Activated T-helper 1 cell treated with anti-CD3 and anti-CD28 coated beads, Interleukin-2, amount 50 U/mL, for 16 hours (primary cell): ENCODE measurements at regions not wholly inside any gene's neighbourhood (a gene's known extent, or its start where the extent isn't known, plus 50 kb on each side); places are given as distances from the start of the nearest gene placed in this dataset.

Experiments
- DNase-seq, 2 donors: peaks; one replicate each; pipeline ENCODE4 v3.0.0-alpha.2; 2020; ENCODE audit warnings: low read depth in 1 of 2, low spot score in 1 of 2

DNA sequence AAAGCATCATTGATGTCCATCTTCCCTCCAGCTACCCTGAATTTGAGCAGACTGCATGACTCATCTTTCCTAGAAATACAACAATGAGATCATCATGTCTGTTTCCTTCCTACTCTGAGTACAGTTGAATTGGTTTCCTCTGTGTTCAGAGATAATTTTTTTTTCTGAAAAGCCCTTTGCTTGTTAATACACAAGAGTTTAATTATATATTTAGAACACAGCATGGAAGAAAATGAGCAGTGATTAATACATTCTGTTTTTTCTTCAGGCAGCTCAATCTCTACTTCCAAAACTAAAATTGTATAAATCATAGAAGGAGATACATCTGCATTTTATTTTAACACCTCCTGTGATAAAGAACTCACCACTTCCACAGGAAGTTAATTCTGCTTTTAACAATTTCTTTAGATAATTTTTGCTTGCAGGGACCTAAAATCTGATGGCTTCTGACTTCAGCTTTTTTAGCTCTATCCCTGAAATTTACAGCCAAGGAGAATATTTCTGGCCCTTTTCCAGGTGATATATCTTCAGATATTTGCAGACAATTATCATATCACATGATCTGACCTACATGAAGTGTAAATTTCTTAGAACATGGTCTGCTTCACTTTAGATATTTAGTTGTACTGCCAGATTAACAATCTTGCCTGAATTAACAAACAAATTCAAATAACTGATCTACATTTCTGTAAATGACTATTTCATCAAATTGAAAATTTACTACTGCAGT is 249.0 kb downstream of the TRIB2 start:
- no peak for DNase-seq

DNA sequence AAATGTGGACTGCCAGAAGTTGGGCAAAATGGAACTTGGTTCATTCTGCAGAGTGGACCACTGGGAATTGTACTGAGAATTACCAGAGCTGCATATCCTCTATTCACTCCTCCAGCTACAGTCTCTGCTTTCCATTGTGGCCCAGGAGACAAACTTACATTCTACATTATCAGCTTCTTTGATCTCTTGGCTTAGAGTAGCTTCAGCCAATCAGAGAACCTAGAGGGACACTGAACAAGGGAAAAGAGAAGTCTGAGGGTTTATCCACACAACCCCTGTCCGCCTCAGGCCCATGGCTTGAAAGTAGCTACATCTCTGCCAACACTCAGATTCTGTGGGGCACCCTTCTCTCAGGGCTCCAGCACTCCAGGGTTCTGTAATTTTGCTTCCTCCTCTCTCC is 251.1 kb downstream of the TRIB2 start:
- DNase-seq, result no peak

DNA sequence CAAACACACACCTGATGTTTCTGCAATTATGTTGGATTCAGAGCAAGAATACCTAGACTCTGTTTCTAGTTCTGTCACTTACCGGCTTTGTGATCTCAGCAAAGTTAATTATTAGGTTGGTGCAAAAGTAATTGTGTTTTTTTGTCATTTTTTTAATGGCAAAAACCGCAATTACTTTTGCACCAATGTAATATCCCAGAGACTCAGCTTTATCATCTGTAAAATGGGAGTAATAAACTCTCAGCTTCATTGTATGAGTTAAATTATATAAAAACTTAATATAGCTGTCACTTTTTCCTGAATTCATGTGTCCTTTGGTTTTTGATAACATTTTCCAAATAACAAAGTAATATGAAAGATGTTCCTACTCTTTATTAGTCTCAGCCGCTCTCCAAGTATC is 251.7 kb downstream of the TRIB2 start:
- no peak for DNase-seq

DNA sequence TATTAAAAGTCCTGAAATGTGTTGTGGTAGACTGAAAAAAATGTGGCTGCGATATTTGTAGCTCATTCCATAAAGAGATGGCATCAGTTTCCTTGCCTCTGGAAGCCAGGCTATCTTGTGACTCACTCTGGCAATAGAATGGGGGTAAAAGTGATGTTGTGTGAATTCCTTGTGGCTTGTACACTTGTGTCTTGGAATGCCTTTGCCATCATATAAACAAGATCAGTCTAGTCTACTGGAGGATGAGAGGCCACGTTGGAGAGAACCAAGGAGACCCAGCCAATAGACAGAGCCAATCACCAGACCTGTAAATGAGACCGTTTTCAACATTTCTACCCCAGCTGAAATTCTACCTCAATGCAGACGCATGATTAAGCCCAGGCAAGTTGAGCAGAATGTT is 254.1 kb downstream of the TRIB2 start:
- DNase-seq, result no peak

DNA sequence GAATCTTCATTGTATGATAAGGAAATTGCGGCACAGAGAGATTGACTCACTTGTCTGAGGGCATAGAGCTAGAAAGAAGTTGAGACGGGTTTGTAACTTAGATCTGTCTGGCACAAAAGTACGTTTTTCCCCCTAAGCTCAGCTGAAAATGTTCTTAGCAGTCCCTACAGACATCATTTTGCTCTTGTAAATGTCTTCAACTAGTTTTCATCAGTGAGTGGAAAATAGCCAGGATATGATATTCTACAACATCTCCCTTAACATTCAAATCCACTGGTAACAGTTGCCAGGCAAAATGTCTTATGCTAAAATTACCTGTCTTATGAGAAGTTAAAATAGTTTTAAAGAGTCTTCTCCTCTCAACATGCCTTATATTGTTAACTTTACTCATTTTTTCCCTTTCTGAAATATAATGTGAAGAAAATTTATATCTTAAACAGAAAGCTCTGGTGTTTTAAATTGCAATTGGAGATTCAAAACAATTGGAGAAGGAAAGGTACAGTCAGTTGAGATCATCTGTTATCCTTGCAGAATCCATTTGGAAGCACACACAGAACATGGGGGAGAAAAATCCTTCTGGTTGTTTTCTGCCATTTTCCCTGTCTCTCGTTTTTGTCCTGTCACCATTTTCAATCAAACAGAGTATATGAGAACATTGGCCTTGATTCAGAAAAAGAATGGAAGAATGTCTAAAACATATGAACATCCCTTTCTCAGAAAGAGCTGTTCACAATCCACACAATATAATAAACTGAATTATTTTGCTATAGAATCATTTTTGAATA is 255.0 kb downstream of the TRIB2 start:
- no peak for DNase-seq

DNA sequence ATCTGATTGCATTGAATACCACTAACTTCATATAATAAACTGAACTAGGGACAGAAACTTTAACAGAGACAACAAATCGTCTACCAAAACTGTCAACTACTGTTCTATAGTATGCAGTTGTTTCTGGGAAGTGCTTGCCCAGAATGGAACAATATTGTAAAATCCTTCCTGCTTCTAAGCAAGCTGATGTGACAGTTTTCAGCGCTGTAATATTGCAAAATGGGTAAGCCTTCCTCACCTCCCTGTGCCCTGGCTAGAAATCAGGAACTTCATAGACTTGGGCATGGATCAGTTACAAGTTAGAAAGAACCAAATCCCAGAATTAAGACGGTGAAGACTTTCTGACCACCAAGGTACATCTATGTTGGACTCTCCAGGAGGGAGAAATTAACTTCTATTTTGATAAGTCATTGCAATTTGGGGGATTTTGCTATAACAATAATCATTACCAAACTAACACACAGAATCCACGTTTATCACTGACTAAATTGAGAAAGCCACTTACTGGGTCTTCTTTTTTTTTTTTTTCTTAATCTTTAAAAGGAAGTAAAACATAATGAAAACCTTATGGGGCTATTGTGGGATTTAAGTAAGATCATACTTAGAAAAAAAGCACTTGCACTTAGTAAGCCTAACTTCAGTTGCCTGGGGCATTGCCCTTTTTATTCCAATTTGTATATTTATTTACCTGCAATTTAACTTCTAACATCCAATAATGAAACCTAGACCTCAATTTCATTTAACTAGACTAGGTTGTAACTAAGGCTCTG is 261.5 kb downstream of the TRIB2 start:
- DNase-seq, result no peak

DNA sequence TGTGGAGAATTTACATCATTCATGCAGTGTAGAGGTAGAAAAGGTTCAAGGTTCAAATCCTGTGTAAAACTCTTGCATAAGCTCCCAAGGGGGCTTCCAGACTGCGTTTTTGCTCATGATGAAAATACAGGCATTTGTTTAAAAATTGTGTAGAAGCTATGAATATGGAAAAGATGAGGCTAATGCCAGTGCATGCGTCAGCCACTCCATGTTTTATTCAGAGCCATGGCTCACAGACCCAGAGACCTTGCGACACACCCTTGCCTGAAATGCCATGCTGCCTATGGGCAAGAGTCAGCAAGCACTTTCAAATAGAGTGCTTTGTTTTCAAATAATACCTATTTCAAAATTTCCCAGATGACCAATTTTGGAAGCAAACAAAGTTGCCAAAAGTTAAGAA is 262.3 kb downstream of the TRIB2 start:
- no peak for DNase-seq

DNA sequence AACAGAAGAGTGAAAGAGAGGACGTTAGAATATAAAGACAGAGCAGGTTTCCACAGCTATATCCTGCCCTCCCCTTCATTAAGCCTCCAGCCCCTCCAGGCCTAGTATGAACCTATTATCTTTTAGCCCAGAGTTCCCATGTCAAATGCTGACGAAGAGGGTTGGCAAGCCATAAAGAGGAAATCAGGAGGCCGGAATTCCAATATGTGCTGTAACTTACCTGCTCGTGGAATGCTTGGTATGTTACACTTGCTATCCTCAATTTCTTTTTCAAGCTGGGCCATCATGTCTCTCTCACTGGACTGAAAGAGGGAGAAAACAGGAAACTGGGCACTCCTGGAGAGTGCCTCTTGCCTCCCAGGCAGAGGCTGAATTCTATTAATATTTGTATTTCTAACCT is 264.1 kb downstream of the TRIB2 start:
- no peak for DNase-seq

DNA sequence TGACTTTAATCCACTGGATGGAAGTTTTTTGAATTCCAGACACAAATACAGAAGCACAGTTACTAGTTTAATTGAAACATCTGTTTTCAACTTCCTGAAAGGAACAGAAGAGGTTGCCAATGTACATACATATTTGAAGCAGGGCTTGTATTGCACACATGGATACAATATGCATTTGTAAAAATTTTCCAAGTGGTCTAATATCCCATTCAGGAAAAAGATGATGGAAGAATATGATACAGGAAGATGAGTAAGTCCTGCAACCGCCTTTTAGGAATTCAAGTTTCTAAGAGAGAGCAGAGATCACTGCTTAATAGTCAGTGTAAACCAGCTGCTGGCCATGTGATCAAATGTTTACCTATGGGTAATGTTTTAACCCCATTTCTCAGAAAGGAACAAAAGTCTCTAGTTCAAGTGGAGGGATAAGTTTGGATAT is 265.4 kb downstream of the TRIB2 start:
- no peak for DNase-seq

DNA sequence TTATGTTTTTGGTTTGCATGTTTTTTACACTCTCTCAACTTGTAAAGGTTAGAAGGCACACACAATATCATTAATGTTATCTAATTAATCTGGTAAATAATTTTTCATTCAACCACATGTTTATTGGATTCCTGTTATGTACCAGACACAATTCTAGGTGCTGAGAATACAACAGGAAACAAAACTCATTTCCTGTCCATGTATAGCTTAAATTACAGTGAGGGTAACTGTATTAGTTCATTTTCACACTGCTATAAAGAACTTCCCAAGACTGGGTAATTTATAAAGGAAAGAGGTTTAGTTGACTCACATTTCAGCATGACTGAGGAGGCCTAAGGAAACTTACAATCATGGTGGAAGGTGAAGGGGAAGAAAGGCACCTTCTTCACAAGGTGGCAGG is 270.5 kb downstream of the TRIB2 start:
- no peak for DNase-seq

DNA sequence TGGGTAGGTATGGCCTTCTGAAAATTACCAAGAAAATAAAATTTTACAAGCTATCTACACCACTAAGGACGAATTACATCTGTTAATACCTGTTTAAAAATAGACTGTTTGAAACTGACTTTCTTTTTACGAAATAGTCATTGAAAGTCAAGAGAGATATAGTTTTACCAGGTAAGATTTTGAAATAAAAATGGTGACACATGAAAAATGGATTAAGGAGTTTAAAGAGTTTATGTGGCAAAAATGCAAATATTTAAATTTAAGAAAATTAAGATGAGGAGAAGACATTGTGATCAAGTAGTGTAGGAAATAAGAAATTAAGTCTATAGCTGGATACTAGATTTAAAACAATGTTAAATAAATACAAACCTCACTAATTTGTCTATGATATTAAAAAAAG is 271.5 kb downstream of the TRIB2 start:
- no peak for DNase-seq

DNA sequence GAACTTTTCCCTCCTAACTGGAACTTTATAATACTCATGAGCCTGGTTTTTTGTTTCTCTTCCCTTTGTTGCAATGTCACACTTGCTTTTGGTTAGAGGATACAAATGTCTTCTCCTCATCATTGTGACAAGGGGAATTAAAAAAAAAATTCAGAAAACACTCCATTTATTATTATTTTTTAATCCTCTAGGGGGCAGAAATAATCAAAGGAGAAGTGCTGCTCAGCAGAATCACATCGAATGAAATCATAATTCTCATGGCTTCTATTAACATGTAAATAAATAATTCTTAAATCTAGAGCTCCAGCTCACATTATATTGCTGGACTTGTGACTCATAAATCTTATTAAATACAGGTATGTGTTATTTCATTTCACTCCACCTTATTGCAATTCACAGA is 273.8 kb downstream of the TRIB2 start:
- no peak for DNase-seq

DNA sequence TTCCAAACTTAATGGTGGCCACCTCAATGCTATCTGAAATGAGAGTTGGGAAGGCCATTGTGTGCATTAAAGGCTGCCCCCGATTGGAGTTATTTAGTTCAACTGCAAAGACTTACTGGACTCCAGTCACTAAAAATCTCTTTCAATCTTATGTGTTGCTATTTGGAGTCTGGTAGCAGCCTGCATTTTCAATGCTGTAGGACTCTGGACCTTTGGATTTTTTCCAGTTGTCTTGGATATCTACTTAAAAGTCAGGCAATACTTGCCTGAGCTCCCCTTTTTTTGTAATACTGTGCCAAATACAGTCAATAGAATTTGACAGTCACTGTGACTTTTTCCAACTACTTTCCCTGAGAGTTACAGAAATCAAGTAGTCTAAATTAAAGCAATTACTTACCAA is 281.9 kb downstream of the TRIB2 start:
- DNase-seq, result no peak

DNA sequence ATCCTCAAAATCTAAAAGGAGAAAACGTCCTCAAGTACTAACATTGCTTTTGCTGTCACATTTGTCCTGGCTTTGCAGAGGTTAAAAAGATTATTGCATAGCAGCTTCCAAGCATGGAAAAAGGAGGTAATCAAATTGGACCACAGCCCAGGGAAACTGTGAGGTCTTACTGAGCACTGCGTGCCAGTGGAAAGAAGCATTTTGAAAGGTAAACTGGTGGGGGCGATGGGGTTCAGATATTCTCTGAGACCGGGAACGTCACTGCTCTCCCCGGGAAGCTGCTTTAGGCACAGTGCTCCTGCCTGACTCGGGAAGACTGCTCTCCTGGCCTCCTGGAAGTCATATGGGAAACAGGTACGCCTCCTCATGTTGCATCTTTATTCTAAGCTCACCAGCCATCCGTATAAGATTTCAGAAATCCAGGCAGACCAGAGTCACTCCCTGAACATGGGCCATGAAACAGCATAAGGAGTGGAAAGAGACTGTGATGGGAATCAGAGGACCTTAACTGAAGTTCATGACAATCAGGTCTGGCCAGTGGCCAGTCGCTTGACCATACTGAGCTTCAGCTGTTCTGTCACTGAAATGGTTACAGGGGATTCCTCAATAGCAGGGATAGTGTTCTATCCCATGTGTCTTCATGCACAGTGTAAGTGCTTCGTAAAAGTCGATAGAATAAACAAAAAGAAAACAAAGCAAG is 284.1 kb downstream of the TRIB2 start:
- no peak for DNase-seq

DNA sequence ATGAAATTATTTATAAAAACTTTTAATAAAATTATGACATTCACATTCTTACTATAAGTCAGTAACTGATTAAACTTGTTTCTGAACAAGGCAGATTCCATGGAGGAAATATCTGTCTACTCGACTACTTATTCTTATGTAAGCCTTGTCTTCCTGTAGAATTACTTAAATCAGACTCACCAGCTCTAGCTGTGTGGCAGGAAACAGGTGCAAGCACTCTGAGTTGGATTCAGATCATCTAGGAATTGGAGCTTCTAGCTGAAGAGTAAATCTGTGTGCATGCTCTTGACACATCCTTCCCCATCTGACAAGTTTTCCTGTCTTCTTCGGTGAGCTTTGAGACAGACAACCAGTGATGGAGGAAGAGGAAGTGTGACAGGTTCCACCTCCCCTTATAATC is 284.7 kb downstream of the TRIB2 start:
- DNase-seq, result no peak

DNA sequence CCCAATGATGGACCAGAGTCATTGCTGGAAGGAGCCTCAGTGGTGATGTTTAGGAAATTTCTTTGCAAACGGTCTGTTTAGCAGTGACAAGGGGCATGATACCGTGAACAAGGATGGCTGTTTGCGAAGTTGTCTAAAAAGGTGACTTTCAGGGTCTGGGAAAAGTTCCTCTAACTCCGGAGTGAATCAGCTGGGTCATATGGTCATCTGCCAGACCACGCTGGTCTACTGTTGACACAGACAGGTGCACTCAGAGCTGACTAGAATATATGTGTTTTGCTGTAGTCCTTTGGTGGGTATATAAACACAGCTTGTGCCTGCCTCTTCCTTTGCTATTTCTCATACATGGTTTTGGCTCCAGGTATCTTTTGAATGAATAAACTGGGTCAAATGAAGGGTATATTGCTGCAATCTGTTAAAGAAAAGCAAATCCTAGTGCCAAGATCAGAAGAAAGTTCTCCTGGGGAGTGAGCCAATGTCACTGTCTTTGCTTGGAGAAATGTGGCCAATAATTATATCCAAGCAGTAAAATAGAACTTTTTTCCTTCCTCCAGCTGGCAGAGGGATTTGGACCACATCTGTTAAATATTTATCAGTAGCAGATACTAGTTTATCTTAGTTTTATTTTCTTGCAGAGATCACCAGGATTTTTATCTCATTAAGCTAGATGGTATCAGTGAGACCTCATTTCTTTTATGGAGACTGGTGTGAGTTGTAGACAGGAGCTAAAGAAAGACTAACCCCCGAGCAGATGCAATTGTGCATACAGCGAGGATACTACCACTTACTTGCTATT is 286.0 kb downstream of the TRIB2 start:
- DNase-seq, result no peak

DNA sequence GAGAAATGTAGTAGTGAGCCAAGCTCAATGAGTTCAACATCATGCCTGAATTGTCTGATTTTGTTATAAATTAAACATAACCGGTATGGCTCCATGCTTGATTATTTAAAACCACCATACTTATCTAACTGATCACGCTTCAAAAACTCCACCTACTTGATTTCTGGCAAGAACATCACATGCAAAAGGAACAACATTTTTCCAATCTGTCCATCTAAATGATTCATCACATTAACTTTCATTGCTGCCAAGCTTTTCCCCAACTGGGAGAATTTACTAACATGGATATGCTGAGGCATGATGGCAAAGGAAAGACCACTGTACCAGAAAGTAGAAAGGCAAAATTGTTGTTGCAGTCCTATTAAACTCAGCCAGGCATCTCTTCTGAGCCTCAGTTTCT is 286.8 kb downstream of the TRIB2 start:
- DNase-seq, result no peak

DNA sequence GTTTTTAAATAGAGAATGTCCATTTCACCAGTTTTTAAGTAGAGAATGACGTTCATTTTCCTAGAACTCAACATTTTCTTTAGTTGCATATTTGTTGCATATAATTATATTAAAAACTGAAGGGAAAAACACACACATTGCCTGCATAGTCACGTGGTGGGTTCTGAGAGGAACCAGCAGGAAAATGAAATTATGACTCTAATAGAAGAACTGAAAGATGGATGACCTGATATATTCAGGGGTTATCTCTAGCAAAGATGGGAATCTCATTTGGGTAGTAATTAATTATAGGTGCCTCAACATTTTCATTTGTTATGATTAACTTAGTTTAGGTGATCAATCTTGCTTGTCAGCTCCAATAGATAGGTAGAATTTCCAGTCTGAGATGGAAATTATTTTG is 288.3 kb downstream of the TRIB2 start:
- no peak for DNase-seq

DNA sequence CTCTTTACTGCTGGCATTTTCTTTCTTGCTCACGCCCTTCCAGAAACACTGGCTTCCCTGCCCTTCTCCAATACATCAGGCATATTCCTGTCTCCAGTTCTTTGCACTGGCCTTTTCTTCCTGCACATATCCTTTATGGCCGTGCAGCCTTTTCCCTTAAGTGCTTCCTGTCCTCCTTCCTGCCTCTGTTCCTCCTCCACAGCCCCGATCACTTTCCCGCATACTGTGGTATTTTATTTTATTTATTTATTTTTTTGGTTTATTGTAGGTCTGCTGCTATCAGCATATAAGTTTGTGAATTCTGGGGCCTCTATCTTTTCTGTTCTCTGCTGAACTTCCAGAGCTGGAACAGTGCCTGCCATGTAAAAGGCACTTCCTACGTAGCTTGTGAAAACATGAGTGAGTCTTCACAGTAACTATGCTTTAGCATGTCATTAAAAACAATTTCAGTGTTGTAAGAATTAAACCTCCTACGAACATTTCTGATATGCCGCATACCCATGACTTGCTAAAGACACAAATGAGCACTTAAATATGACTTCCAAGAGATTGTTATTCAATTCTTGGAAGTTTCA is 289.1 kb downstream of the TRIB2 start:
- DNase-seq, result no peak

DNA sequence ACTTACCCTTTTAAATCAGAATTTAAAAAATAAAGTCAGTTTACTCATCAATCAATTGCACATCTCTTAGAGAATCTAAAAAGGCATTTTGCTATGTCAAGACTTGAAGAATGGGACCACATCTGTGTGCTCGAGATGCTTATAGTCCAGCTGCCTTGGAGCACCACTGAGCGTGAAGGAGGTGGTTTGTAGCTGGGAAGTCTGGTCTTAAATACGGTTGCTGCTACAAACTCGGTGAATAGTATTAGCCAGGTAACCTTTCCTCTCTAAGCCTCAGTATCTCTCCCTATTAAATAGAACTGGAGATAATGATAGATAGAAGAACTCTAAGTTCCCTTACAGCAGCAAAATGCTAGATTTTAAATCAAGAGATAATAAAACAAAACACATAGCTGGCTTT is 289.7 kb downstream of the TRIB2 start:
- no peak for DNase-seq
